GM12892 (cell line): ENCODE measurements at regions not wholly inside any gene's neighbourhood (a gene's known extent, or its start where the extent isn't known, plus 50 kb on each side); places are given as distances from the start of the nearest gene placed in this dataset.
"Not testable (repeated sequence)": the region's sequence is repeated elsewhere in the genome, so short reads cannot be mapped to it uniquely, and the experiment has no call there.

Experiments
- DNase-seq: peaks from one replicate; pipeline ENCODE4 v3.0.0; 2011; ENCODE audit not compliant: insufficient read length
- FAIRE-seq: peaks from 2 replicates; lab custom pipeline; 2011; peaks lifted over from hg19 to GRCh38; lab: Jason Lieb, UNC
- POLR2A ChIP-seq: IDR thresholded peaks from 2 replicates; pipeline ENCODE4 v1.6.1; 2011; ENCODE audit warnings: low read depth, low read length, control low read depth
- POLR2AphosphoS5 ChIP-seq: IDR thresholded peaks from 2 replicates; pipeline ENCODE4 v1.6.1; 2011; ENCODE audit warnings: low read depth, low read length, control low read depth
- TAF1 ChIP-seq: IDR thresholded peaks from 2 replicates; pipeline ENCODE4 v1.6.1; 2011; ENCODE audit warnings: low read depth, mild to moderate bottlenecking, control low read depth, low read length, borderline replicate concordance

GRCh38 chr2:239870276-239870675, 154.9 kb downstream of the NDUFA10 start:
- TF ChIP-seq POLR2AphosphoS5 = no peak
- no peak for TF ChIP-seq POLR2A
- TF ChIP-seq TAF1 = no peak
- DNase-seq (no peak), FAIRE-seq (no peak)

DNA sequence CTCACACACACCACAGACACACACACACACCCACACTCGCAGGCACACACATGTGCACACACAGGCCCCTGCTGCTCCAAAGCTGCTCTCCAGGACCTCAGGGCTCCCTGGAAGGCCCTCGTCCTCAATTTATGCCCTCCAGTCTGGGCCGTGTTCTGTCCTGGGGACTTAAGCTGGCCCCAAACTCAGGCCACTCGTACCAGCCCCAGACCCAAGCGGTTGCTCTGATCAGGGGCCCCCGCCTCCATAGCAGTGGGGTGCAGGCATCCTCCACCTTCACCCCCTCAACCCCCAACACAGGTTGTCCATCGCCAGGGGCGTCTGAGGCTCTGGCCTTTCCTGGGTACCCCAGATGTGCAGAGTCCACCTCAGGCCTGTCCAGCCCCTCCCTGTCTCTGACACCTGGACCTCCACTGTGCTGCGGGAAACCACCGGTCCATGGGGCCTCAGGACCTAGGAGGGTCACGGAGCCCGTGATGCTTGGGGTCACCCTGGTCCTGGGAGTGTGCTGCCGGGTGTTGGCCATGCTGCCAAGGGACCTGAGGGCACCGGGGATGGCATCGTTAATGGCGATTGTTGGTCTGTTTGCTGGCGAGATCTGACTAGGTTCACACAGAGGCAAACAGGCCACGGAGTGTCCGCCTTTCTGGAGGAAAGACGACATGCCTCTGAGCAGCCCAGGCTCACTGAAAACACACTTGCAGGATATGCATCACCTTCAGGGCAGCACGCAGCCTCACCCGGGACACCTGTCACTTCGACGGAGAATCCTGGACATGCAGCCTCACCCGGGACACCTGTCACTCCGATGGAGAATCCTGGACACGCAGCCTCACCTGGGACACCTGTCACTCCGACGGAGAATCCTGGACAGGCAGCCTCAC, 155.6 kb downstream of the NDUFA10 start:
- FAIRE-seq (no peak), DNase-seq (no peak)
- TF ChIP-seq TAF1 (no peak), POLR2A (no peak), POLR2AphosphoS5 (no peak)

DNA sequence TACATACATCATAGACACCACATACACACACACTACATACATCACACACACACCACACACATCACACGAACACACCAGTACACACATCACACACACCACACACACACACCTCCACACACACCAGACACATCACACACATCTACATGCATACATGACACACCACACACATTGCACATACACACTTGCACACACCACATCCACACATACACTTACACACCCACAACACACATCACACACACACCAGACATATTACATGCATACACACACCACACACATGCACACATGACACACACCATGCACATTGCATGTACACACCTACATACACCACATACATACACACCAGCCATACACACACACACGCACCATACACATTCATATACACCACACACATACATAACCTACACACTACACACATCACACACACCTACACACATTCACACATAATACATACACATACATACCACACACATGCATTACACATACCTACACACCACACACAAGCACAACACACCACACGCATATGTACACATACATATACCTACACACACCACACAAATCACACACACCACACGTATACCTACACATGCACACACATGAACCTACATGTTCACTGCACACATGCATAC, 156.5 kb downstream of the NDUFA10 start:
- DNase-seq (no peak), FAIRE-seq (no peak)
- TF ChIP-seq TAF1 (no peak), POLR2AphosphoS5 (no peak), POLR2A (no peak)

DNA sequence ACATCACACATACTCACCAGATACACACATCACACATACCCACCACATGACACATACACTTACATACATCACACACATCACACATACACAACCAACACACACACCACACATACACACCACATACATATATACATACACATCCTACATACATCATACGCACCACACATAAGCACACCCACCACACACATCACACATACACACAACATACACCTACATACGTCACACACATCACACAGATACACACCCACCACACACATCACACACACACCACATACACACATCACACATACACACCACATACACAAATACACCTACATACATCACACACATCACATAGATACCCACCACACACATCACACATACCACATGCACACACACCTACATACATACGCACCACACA, 158.4 kb downstream of the NDUFA10 start:
- FAIRE-seq = no peak
- TF ChIP-seq POLR2AphosphoS5 (no peak), TAF1 (no peak), POLR2A (no peak)
- DNase-seq = no peak

- FAIRE-seq = no peak
- TF ChIP-seq POLR2A (no peak), POLR2AphosphoS5 (no peak), TAF1 (no peak)
- DNase-seq = no peak
Observed at GRCh38 chr2:239866350-239866749, 158.8 kb downstream of the NDUFA10 start.

DNA sequence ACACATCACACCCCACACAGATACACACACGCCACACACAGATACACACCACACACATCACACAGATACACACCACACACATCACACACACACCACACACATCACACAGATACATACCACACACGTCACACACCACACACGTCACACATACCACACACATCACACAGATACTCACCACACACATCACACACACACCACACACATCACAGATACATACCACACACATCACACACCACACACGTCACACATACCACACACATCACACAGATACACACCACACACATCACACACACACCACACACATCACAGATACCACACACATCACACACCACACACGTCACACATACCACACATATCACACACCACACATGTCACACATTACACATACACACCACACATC, 159.3 kb downstream of the NDUFA10 start:
- not testable (repeated sequence) for DNase-seq, FAIRE-seq

GRCh38 chr2:239865059-239865639, 160.0 kb downstream of the NDUFA10 start:
- no peak for FAIRE-seq
- TF ChIP-seq TAF1 (no peak), POLR2AphosphoS5 (no peak), POLR2A (no peak)

DNA sequence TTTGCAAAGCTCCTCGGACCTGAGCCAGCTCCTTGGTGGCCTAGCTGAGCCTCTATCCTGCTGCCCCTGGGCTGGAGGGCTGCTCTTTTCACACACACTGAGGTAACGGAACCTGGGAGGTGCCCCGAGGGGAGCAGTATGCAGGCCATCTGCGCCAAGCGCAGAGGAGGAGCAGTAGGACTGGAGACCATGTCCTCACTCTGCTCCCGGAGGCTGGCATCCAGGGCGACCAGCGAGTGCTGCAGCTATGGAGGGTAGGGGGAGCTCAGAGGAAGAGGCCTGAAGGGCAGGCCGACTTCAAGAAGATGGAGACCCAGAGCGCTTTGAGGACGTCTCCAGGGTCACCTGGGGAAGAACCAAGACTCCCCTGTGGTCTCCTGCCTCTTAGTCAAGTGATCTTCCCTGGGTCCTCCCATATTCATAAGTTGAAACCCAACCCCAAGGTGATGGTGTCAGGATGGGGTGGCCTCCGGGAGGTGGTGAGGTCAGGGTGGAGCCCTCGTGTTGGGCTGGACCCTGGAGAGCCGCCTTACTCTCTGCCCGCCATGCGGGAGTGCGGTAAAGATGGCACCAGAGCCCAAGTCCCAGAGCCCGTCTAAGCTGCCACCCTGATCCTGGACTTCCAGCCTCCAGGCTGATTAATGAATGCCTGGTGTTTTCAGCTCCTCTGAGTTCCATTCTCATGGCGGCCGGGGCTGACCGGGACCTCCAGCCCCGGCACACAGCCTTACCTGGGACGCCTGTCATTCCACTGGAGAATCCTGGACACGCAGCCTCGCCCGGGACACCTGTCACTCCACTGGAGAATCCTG, 160.7 kb downstream of the NDUFA10 start:
- TF ChIP-seq TAF1 (no peak), POLR2A (no peak), POLR2AphosphoS5 (no peak)
- DNase-seq = no peak
- no peak for FAIRE-seq

More at GRCh38 chr2:239865059-239865639, 160.0 kb downstream of the NDUFA10 start:
- no peak for DNase-seq

DNA sequence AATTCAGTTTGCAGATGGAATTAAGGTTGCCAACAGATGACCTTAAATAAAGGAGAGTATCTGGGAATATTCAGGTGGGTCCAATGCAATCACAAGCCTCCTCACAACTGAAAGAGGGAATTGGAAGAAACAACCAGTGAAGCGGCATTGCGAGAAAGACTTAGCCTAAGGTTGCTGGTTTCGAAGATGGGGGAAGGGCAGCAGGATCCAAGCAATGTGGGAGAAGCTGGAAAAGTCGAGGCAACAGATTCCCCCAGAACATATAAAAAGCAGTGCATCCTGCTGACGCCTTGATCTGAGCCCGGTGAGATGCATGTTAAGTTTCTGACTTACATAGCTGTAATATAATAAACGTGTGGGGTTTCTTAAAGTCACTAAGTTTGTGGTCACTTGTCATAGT, 162.5 kb downstream of the NDUFA10 start:
- DNase-seq (no peak), FAIRE-seq (no peak)
- TF ChIP-seq POLR2A = no peak
- TF ChIP-seq TAF1 = no peak
- TF ChIP-seq POLR2AphosphoS5 = no peak

GRCh38 chr2:239858179-239858578, 167.0 kb downstream of the NDUFA10 start:
- FAIRE-seq (no peak), DNase-seq (no peak)
- TF ChIP-seq TAF1 = no peak
- no peak for TF ChIP-seq POLR2A
- no peak for TF ChIP-seq POLR2AphosphoS5

- TF ChIP-seq POLR2AphosphoS5 (no peak), TAF1 (no peak), POLR2A (no peak)
- DNase-seq (no peak), FAIRE-seq (no peak)
Observed at GRCh38 chr2:239857591-239857990, 167.6 kb downstream of the NDUFA10 start.

- FAIRE-seq (no peak), DNase-seq (no peak)
- no peak for TF ChIP-seq POLR2AphosphoS5
- no peak for TF ChIP-seq POLR2A
- no peak for TF ChIP-seq TAF1
Observed at GRCh38 chr2:239856620-239857285, 168.4 kb downstream of the NDUFA10 start.
